ENCODE measurements at regions not wholly inside any gene's neighbourhood (a gene's known extent, or its start where the extent isn't known, plus 50 kb on each side); places are given as distances from the start of the nearest gene placed in this dataset.

GRCh38 chr14:34344318-34344717 is 117.7 kb downstream of the SPTSSA start:
- H3K4me1 ChIP-seq (ENCODE audit: control insufficient read depth in 3 of 3, insufficient read depth in 2 of 3, low read depth in 1 of 3, low read length in 2 of 3): no peaks in the 10 kb centered on the region
- FAIRE-seq (no peak), DNase-seq (no peak)
- H3K36me3 ChIP-seq (ENCODE audit: control insufficient read depth in 3 of 3, insufficient read depth in 2 of 3, low read depth in 1 of 3, low read length in 3 of 3): no peaks in the 10 kb centered on the region
- H3K27me3 ChIP-seq (ENCODE audit: control insufficient read depth in 3 of 3, insufficient read depth in 3 of 3, low read length in 3 of 3): no peaks in the 10 kb centered on the region
- no peak overlapping the region for H3K27ac ChIP-seq (ENCODE audit: low read depth in 1 of 3, low read length in 2 of 3)
- no peak overlapping the region for H3K4me3 ChIP-seq (ENCODE audit: low read depth in 1 of 3, low read length in 3 of 3)
- H3K9me3 ChIP-seq (ENCODE audit: control insufficient read depth in 2 of 2, insufficient read depth in 1 of 2, low read depth in 1 of 2, low read length in 1 of 2): peaks cover 0 to 8% of the 10 kb centered on the region in 2 donors
- 89 to 93% (median 90%) methylated on average over 5 of the region's 5 CpGs for WGBS, 3 donors

GRCh38 chr14:34340025-34340625 is 121.9 kb downstream of the SPTSSA start:
- Histone ChIP-seq H3K4me1 (ENCODE audit: control insufficient read depth in 3 of 3, insufficient read depth in 2 of 3, low read depth in 1 of 3, low read length in 2 of 3) (peaks cover 0 to 6% (median 0%) of the 10 kb centered on the region in 3 donors), H3K36me3 (ENCODE audit: control insufficient read depth in 3 of 3, insufficient read depth in 2 of 3, low read depth in 1 of 3, low read length in 3 of 3) (no peaks in the 10 kb centered on the region), H3K27ac (ENCODE audit: low read depth in 1 of 3, low read length in 2 of 3) (no peak overlapping the region), H3K9me3 (ENCODE audit: control insufficient read depth in 2 of 2, insufficient read depth in 1 of 2, low read depth in 1 of 2, low read length in 1 of 2) (peaks cover 0 to 3% of the 10 kb centered on the region in 2 donors), H3K4me3 (ENCODE audit: low read depth in 1 of 3, low read length in 3 of 3) (no peak overlapping the region), H3K27me3 (ENCODE audit: control insufficient read depth in 3 of 3, insufficient read depth in 3 of 3, low read length in 3 of 3) (no peaks in the 10 kb centered on the region)
- DNase-seq (no peak), FAIRE-seq (no peak)
- WGBS, 3 donors: 73 to 76% (median 73%) methylated on average over 4 of the region's 4 CpGs

- Histone ChIP-seq H3K27me3 (ENCODE audit: control insufficient read depth in 3 of 3, insufficient read depth in 3 of 3, low read length in 3 of 3) (no peaks in the 10 kb centered on the region), H3K27ac (ENCODE audit: low read depth in 1 of 3, low read length in 2 of 3) (no peak overlapping the region), H3K36me3 (ENCODE audit: control insufficient read depth in 3 of 3, insufficient read depth in 2 of 3, low read depth in 1 of 3, low read length in 3 of 3) (no peaks in the 10 kb centered on the region), H3K9me3 (ENCODE audit: control insufficient read depth in 2 of 2, insufficient read depth in 1 of 2, low read depth in 1 of 2, low read length in 1 of 2) (peaks cover 0 to 3% of the 10 kb centered on the region in 2 donors), H3K4me1 (ENCODE audit: control insufficient read depth in 3 of 3, insufficient read depth in 2 of 3, low read depth in 1 of 3, low read length in 2 of 3) (peaks cover 0 to 6% (median 0%) of the 10 kb centered on the region in 3 donors), H3K4me3 (ENCODE audit: low read depth in 1 of 3, low read length in 3 of 3) (no peak overlapping the region)
- DNase-seq (no peak), FAIRE-seq (no peak)
- WGBS, 3 donors: 91 to 95% (median 91%) methylated on average over 2 of the region's 2 CpGs
These were observed 124.0 kb downstream of the SPTSSA start for GRCh38 chr14:34338056-34338455.

- H3K4me1 ChIP-seq (ENCODE audit: control insufficient read depth in 3 of 3, insufficient read depth in 2 of 3, low read depth in 1 of 3, low read length in 2 of 3): peaks cover 0 to 6% (median under 1%) of the 10 kb centered on the region in 3 donors
- no peak overlapping the region for H3K27ac ChIP-seq (ENCODE audit: low read depth in 1 of 3, low read length in 2 of 3)
- no peak for FAIRE-seq
- DNase-seq: peak; percentile 61 to 82
- H3K27me3 ChIP-seq (ENCODE audit: control insufficient read depth in 3 of 3, insufficient read depth in 3 of 3, low read length in 3 of 3): no peaks in the 10 kb centered on the region
- peaks cover 0 to 5% of the 10 kb centered on the region in 2 donors for H3K9me3 ChIP-seq (ENCODE audit: control insufficient read depth in 2 of 2, insufficient read depth in 1 of 2, low read depth in 1 of 2, low read length in 1 of 2)
- 4 to 67% (median 57%) methylated on average over 1 of the region's 1 CpG for WGBS, 3 donors
- H3K36me3 ChIP-seq (ENCODE audit: control insufficient read depth in 3 of 3, insufficient read depth in 2 of 3, low read depth in 1 of 3, low read length in 3 of 3): no peaks in the 10 kb centered on the region
- no peak overlapping the region for H3K4me3 ChIP-seq (ENCODE audit: low read depth in 1 of 3, low read length in 3 of 3)
These were observed 125.5 kb downstream of the SPTSSA start for GRCh38 chr14:34336501-34336900.

- Histone ChIP-seq H3K27me3 (ENCODE audit: control insufficient read depth in 3 of 3, insufficient read depth in 3 of 3, low read length in 3 of 3) (no peaks in the 10 kb centered on the region), H3K4me3 (ENCODE audit: low read depth in 1 of 3, low read length in 3 of 3) (no peak overlapping the region), H3K27ac (ENCODE audit: low read depth in 1 of 3, low read length in 2 of 3) (no peak overlapping the region), H3K36me3 (ENCODE audit: control insufficient read depth in 3 of 3, insufficient read depth in 2 of 3, low read depth in 1 of 3, low read length in 3 of 3) (no peaks in the 10 kb centered on the region), H3K4me1 (ENCODE audit: control insufficient read depth in 3 of 3, insufficient read depth in 2 of 3, low read depth in 1 of 3, low read length in 2 of 3) (peaks cover 0 to 6% (median 4%) of the 10 kb centered on the region in 3 donors), H3K9me3 (ENCODE audit: control insufficient read depth in 2 of 2, insufficient read depth in 1 of 2, low read depth in 1 of 2, low read length in 1 of 2) (peaks cover 0 to 5% of the 10 kb centered on the region in 2 donors)
- DNase-seq (no peak), FAIRE-seq (no peak)
- WGBS, 3 donors: 55 to 82% (median 69%) methylated on average over 1 of the region's 1 CpG
These were observed 126.1 kb downstream of the SPTSSA start for GRCh38 chr14:34335968-34336367.

- peaks cover 0 to 6% (median 4%) of the 10 kb centered on the region in 3 donors for H3K4me1 ChIP-seq (ENCODE audit: control insufficient read depth in 3 of 3, insufficient read depth in 2 of 3, low read depth in 1 of 3, low read length in 2 of 3)
- no peaks in the 10 kb centered on the region for H3K27me3 ChIP-seq (ENCODE audit: control insufficient read depth in 3 of 3, insufficient read depth in 3 of 3, low read length in 3 of 3)
- FAIRE-seq: no peak
- DNase-seq: no peak
- no peak overlapping the region for H3K4me3 ChIP-seq (ENCODE audit: low read depth in 1 of 3, low read length in 3 of 3)
- H3K36me3 ChIP-seq (ENCODE audit: control insufficient read depth in 3 of 3, insufficient read depth in 2 of 3, low read depth in 1 of 3, low read length in 3 of 3): no peaks in the 10 kb centered on the region
- no peak overlapping the region for H3K27ac ChIP-seq (ENCODE audit: low read depth in 1 of 3, low read length in 2 of 3)
- peaks cover 0 to 5% of the 10 kb centered on the region in 2 donors for H3K9me3 ChIP-seq (ENCODE audit: control insufficient read depth in 2 of 2, insufficient read depth in 1 of 2, low read depth in 1 of 2, low read length in 1 of 2)
These were observed 127.7 kb downstream of the SPTSSA start for GRCh38 chr14:34334329-34334728.

- no peaks in the 10 kb centered on the region for H3K36me3 ChIP-seq (ENCODE audit: control insufficient read depth in 3 of 3, insufficient read depth in 2 of 3, low read depth in 1 of 3, low read length in 3 of 3)
- DNase-seq: peak; percentile 65 to 77
- peaks cover 0 to 6% (median 4%) of the 10 kb centered on the region in 3 donors for H3K4me1 ChIP-seq (ENCODE audit: control insufficient read depth in 3 of 3, insufficient read depth in 2 of 3, low read depth in 1 of 3, low read length in 2 of 3)
- no peaks in the 10 kb centered on the region for H3K27me3 ChIP-seq (ENCODE audit: control insufficient read depth in 3 of 3, insufficient read depth in 3 of 3, low read length in 3 of 3)
- 33 to 56% (median 41%) methylated on average over 9 of the region's 9 CpGs for WGBS, 3 donors
- no peak overlapping the region for H3K4me3 ChIP-seq (ENCODE audit: low read depth in 1 of 3, low read length in 3 of 3)
- no peak for FAIRE-seq
- peak overlapping the region in 1 of 3 donors; percentile 18 for H3K27ac ChIP-seq (ENCODE audit: low read depth in 1 of 3, low read length in 2 of 3)
- H3K9me3 ChIP-seq (ENCODE audit: control insufficient read depth in 2 of 2, insufficient read depth in 1 of 2, low read depth in 1 of 2, low read length in 1 of 2): peaks cover 0 to 5% of the 10 kb centered on the region in 2 donors
These were observed 130.1 kb downstream of the SPTSSA start for GRCh38 chr14:34331728-34332623.

- H3K36me3 ChIP-seq (ENCODE audit: control insufficient read depth in 3 of 3, insufficient read depth in 2 of 3, low read depth in 1 of 3, low read length in 3 of 3): no peaks in the 10 kb centered on the region
- FAIRE-seq: no peak
- no peak overlapping the region for H3K27ac ChIP-seq (ENCODE audit: low read depth in 1 of 3, low read length in 2 of 3)
- H3K4me1 ChIP-seq (ENCODE audit: control insufficient read depth in 3 of 3, insufficient read depth in 2 of 3, low read depth in 1 of 3, low read length in 2 of 3): peaks cover 0 to 4% (median 0%) of the 10 kb centered on the region in 3 donors
- H3K4me3 ChIP-seq (ENCODE audit: low read depth in 1 of 3, low read length in 3 of 3): no peak overlapping the region
- H3K9me3 ChIP-seq (ENCODE audit: control insufficient read depth in 2 of 2, insufficient read depth in 1 of 2, low read depth in 1 of 2, low read length in 1 of 2): peaks cover 0 to 5% of the 10 kb centered on the region in 2 donors
- WGBS, 3 donors: 0% methylated on average over 1 of the region's 1 CpG
- H3K27me3 ChIP-seq (ENCODE audit: control insufficient read depth in 3 of 3, insufficient read depth in 3 of 3, low read length in 3 of 3): no peaks in the 10 kb centered on the region
- DNase-seq: no peak
These were observed 131.2 kb downstream of the SPTSSA start for GRCh38 chr14:34330846-34331245.
